ENCODE measurements at regions not wholly inside any gene's neighbourhood (a gene's known extent, or its start where the extent isn't known, plus 50 kb on each side); places are given as distances from the start of the nearest gene placed in this dataset.

DNA sequence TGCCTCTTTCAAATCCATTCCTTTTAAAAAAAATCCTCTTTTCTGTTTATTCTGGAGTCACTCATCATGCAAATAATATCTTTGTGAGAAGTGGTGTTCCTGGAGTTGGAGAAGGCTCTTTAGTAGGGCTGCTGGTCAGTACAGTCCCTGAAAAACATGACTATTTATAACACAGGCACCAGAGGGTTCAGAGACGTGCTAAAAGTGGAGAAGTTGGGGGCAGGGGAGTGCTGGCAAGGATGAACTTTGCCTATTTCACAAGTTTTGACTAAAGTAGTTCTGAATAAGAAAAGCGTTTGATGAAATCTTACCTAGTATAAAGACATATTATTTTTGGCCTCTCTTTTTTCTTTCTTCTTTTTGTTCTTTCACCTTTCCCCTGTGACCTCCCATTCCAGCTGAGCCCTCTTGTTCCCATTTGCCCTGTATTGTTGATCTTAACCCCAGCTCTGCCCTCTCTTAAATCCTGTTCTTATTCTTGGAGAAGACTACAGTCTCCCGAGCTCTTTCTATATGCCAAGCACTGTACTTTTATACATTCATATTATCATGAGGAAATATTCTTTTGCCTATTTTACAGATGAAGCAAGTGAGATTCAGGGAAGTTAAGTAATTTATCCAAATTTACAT is 129.1 kb downstream of the TM9SF2 start:
- DNase-seq (ENCODE audit: low spot score) (no peak), ATAC-seq (ENCODE audit: low FRiP score) (no peak)
- TF ChIP-seq, protein P1, sequence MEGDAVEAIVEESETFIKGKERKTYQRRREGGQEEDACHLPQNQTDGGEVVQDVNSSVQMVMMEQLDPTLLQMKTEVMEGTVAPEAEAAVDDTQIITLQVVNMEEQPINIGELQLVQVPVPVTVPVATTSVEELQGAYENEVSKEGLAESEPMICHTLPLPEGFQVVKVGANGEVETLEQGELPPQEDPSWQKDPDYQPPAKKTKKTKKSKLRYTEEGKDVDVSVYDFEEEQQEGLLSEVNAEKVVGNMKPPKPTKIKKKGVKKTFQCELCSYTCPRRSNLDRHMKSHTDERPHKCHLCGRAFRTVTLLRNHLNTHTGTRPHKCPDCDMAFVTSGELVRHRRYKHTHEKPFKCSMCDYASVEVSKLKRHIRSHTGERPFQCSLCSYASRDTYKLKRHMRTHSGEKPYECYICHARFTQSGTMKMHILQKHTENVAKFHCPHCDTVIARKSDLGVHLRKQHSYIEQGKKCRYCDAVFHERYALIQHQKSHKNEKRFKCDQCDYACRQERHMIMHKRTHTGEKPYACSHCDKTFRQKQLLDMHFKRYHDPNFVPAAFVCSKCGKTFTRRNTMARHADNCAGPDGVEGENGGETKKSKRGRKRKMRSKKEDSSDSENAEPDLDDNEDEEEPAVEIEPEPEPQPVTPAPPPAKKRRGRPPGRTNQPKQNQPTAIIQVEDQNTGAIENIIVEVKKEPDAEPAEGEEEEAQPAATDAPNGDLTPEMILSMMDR (IDR thresholded peaks at IDR 0.05), result no peak

DNA sequence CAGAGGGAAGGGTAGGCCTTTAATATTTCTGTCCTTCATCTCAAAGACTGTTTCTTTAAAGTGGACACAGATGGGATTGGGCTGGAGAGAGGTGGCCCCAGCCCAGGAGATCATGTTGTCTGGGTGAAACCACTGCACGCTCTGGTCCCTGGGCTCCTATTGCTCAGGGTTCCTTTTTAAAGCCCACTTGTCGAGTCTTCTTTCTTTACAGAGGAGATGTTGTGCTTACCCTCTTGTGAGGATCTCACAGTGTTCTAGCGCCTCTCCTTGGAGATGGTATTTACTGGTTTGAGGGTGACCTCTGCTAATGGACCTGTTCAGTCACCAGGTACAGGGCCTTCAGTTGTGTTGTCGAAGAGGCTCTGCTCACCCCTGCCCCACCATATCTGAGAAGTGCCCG is 128.4 kb downstream of the TM9SF2 start:
- TF ChIP-seq, protein P1 (IDR thresholded peaks at IDR 0.05), result no peak
- DNase-seq (ENCODE audit: low spot score) (no peak), ATAC-seq (ENCODE audit: low FRiP score) (no peak)

DNA sequence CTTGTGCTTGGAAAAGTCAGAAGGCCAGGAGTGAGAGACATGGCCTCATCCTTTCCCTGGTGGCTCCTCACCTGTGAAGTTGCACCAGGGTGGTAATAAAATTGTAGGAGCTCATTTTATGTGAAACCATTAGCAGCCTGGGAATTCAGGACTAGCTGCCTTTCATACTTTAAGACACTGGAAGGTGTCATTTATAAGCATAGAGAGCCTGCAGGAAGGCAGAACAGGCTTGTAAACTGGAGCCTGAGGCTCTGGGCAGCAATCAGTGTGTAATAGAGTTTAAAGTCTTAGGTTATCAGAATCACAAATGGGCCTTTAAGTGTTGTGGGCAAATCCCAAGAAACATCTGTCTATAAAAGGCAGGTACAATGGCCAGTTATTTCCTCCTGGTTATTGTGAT is 127.2 kb downstream of the TM9SF2 start:
- TF ChIP-seq, protein P1 (IDR thresholded peaks at IDR 0.05), result no peak
- no peak for ATAC-seq (ENCODE audit: low FRiP score)

DNA sequence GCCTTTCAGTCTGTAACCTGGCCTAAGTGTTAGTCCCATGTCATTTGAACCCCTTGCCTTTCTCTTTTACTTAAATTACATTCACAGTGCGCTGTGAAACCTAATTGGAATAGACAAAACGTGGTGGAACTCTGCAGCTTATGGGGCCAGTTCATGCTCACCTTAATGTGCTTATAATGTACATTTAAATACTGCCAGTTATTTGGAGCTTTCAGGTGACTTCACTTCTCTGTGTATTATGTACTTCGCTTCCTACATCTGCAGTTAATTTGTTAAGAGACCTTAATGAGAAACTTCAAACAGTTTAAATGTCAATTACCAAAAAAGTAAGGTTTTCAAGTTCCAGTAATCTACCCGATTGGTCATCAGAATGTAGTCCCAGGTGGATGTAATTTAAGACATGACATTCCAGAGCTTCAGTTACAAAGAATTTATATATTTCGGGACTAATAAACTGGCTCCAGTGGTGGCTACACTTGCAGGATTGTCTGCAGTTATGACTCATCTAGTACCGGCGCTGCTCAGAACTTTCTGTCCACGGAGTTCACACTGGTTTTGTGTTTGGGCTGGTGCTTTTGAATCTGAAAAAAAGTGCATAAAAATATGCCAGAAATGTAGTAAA is 125.3 kb downstream of the TM9SF2 start:
- ATAC-seq (ENCODE audit: low FRiP score), result peak; percentile 73
- no peak for DNase-seq (ENCODE audit: low spot score)

More for the DNA sequence above, 127.2 kb downstream of the TM9SF2 start:
- DNase-seq (ENCODE audit: low spot score), result no peak

DNA sequence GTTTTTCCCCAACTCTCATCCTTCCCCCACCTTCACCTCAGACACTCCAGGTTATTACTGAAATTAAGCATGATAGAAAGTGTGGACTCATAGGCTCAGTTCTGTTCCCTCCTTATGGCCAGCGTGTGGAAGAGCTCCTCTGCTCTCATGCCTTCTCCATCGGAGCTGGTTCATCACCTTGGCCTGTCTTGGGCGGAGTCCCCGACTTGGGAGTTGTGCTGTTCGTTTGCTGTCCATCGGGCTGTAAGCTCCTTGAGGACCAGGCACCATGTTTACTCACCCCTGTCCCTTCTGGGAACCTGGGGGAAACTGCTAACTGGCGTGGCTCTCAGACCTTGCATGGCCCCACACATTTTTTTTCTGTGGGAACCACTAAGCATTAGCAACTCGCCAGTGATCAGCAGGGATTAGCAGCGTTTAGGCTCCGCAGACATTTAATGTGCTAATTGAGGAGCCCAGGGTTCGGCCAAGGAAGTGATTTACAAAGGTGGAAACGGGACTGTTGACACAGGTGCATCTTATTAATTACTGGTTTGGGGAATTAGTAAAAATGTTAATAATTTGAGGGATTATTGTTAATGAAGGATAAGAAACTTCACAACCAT is 123.8 kb downstream of the TM9SF2 start:
- TF ChIP-seq, protein P1 (IDR thresholded peaks at IDR 0.05), result no peak
- DNase-seq (ENCODE audit: low spot score) (no peak), ATAC-seq (ENCODE audit: low FRiP score) (no peak)

More for the DNA sequence above, 125.3 kb downstream of the TM9SF2 start:
- TF ChIP-seq, protein P1 (IDR thresholded peaks at IDR 0.05), result no peak

DNA sequence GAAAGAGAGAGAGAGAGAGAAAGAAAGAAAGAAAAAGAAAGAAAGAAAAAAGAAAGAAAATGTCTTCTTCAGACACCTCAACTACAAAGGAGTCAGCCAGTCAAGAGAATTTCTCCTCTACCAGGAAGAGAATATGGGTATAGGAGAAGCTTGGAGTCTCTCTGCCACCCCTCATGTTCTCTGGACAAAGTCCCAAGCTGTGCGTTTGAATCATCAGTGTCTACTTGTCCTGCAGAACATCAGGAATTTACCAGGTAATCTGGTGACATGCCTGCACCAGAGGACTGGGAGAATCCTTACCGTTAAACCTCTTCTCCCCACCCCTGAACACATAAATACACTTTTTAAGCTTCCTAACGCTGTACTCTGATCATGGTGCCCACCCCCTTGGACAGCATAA is 119.5 kb downstream of the TM9SF2 start:
- ATAC-seq (ENCODE audit: low FRiP score), result no peak
- TF ChIP-seq, protein P1 (IDR thresholded peaks at IDR 0.05), result no peak
- DNase-seq (ENCODE audit: low spot score), result no peak

DNA sequence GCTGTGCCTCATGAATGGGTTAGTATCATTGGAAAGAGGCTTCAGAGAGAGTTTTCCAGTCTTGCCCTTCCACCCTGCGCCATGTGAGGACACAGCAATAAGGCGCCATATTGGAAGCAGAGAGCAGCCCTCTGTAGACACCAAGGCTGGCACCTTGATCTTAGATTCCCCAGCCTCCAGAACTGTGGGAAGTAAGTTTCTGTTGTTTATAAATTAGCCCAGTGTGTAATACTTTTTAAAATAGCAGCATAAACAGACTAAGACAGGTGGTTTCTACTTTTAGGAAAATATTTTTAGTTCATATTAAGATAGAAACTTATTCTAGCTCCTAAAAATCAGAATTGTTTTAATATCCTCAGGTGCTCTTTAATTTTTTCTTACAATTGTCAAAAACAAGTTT is 117.9 kb downstream of the TM9SF2 start:
- ATAC-seq (ENCODE audit: low FRiP score), result no peak
- TF ChIP-seq, protein P1 (IDR thresholded peaks at IDR 0.05), result no peak

More for the DNA sequence above, 117.9 kb downstream of the TM9SF2 start:
- no peak for DNase-seq (ENCODE audit: low spot score)
